A549 (cell line): ENCODE measurements at regions not wholly inside any gene's neighbourhood (a gene's known extent, or its start where the extent isn't known, plus 50 kb on each side); places are given as distances from the start of the nearest gene placed in this dataset.
"Not testable (repeated sequence)": the region's sequence is repeated elsewhere in the genome, so short reads cannot be mapped to it uniquely, and the experiment has no call there.

Source experiments
- ATAC-seq, 2 experiments: fragments of 200-7000 bp in 1 of 2; fragments of >200 bp in 1 of 2; cut with Nextera tagmentation in 1 of 2; cut with Tn5 transposase in 1 of 2; 3 replicates each; pipeline versions ENCODE4 v1.8.0 to v1.9.1; 2018 to 2020; ENCODE audit warnings: mild to moderate bottlenecking in 1 of 2, moderate library complexity in 1 of 2
- CTCF ChIA-PET: fragments of 300-600 bp; sonication (Branson Sonifier 250); formaldehyde crosslinking; extraction: SDS; loops from one replicate; lab custom pipeline; 2021; ENCODE audit warnings: antibody characterized with exemption, inconsistent platforms; lab: Yijun Ruan, JAX
- POLR2A ChIA-PET: fragments of 350-600 bp; formaldehyde crosslinking; extraction: SDS; loops from one replicate; lab custom pipeline; 2021; ENCODE audit warnings: antibody characterized with exemption, inconsistent platforms; lab: Yijun Ruan, JAX
- DNase-seq, 2 experiments: peaks; one replicate each; pipeline versions ENCODE4 v3.0.0 to v3.0.0-alpha.2; 2011 to 2016; ENCODE audit warnings: low read depth in 1 of 2, low spot score in 1 of 2
- FAIRE-seq: peaks from 2 replicates; lab custom pipeline; 2011; peaks lifted over from hg19 to GRCh38; lab: Jason Lieb, UNC
- H3K27ac ChIP-seq, 2 experiments: fragments of >200 bp; sonication (Bioruptor Twin); formaldehyde crosslinking; 3 replicates each; pipeline ENCODE4 v1.5.1; 2016 to 2017
- H3K4me1 ChIP-seq: fragments of >200 bp; sonication (Bioruptor Twin); formaldehyde crosslinking; 3 replicates; pipeline ENCODE4 v1.6.1; 2016
- H3K4me2 ChIP-seq: fragments of >200 bp; sonication (Bioruptor Twin); formaldehyde crosslinking; 3 replicates; pipeline ENCODE4 v1.6.1; 2016
- H3K4me3 ChIP-seq: fragments of >200 bp; sonication (Bioruptor Twin); formaldehyde crosslinking; 3 replicates; pipeline ENCODE4 v1.5.1; 2016
- H3K9me3 ChIP-seq: fragments of >200 bp; sonication (Bioruptor Twin); formaldehyde crosslinking; 3 replicates; pipeline ENCODE4 v1.6.1; 2016
- CEBPB ChIP-seq, 2 experiments: fragments of >200 bp in 1 of 2; sonication (Bioruptor Twin) in 1 of 2; formaldehyde crosslinking in 1 of 2; IDR thresholded peaks; 2 replicates each; pipeline ENCODE4 v1.6.1; 2012 to 2016
- FOSB ChIP-seq: fragments of 250-450 bp; sonication (Bioruptor Pico); IDR thresholded peaks from 2 replicates; pipeline ENCODE4 v1.5.0; 2020; ENCODE audit warnings: mild to moderate bottlenecking, moderate library complexity
- GATA3 ChIP-seq: IDR thresholded peaks from 2 replicates; pipeline ENCODE4 v1.6.1; 2012; ENCODE audit warnings: borderline replicate concordance
- HOXA7 ChIP-seq: fragments of 250-450 bp; sonication (Bioruptor Pico); IDR thresholded peaks from 2 replicates; pipeline ENCODE4 v1.5.0; 2020; ENCODE audit warnings: mild to moderate bottlenecking, moderate library complexity
- KDM1A ChIP-seq: fragments of 200-600 bp; sonication (generic); IDR thresholded peaks from 2 replicates; pipeline ENCODE4 v1.6.1; 2016; ENCODE audit warnings: low read depth, mild to moderate bottlenecking
- MAZ ChIP-seq: fragments of 150-350 bp; IDR thresholded peaks from 2 replicates; pipeline ENCODE4 v1.6.1; 2014; ENCODE audit warnings: antibody characterized with exemption, low read depth, low read length, borderline replicate concordance
- MYC ChIP-seq: IDR thresholded peaks from 2 replicates; pipeline ENCODE4 v1.6.1; 2012; ENCODE audit warnings: mild to moderate bottlenecking, inconsistent platforms, low read length, improper control_type of control experiment, borderline replicate concordance
- NFE2L2 ChIP-seq: fragments of 150-350 bp; conservative IDR thresholded peaks from 2 replicates; pipeline ENCODE4 v1.6.1; 2014; ENCODE audit warnings: low read length
- POLR2A ChIP-seq: IDR thresholded peaks from 2 replicates; pipeline ENCODE4 v1.6.1; 2012; ENCODE audit warnings: mild to moderate bottlenecking, low read length
- RAD21 ChIP-seq, 2 experiments: fragments of >200 bp in 1 of 2; sonication (Bioruptor Twin) in 1 of 2; formaldehyde crosslinking in 1 of 2; IDR thresholded peaks in 1 of 2; conservative IDR thresholded peaks in 1 of 2; 2 replicates in 1 of 2; 3 replicates in 1 of 2; pipeline ENCODE4 v1.6.1; 2012 to 2018; ENCODE audit warnings: inconsistent platforms in 1 of 2
- RCOR1 ChIP-seq: fragments of 150-350 bp; IDR thresholded peaks from 2 replicates; pipeline ENCODE4 v1.6.1; 2014; ENCODE audit warnings: antibody characterized with exemption, low read length, low read depth
- RFX5 ChIP-seq: fragments of 450-650 bp; IDR thresholded peaks from 2 replicates; pipeline ENCODE4 v1.7.1; 2014; ENCODE audit warnings: antibody characterized with exemption, mild to moderate bottlenecking, moderate library complexity
- ZFP36 ChIP-seq: fragments of 450-650 bp; IDR thresholded peaks from 2 replicates; pipeline ENCODE4 v1.6.1; 2014; ENCODE audit warnings: borderline replicate concordance; ENCODE audit not compliant: partially characterized antibody
- ZNF302 ChIP-seq: fragments of 250-450 bp; sonication (Bioruptor Pico); IDR thresholded peaks from 2 replicates; pipeline ENCODE4 v1.9.0; 2021; ENCODE audit warnings: inconsistent platforms, mild to moderate bottlenecking, moderate library complexity
- whole genome bisulfite sequencing: methylation state at CpG from one replicate; pipeline ENCODE4 v1.1.6; 2017; ENCODE audit errors: missing lambda C conversion rate; 5-methylcytosine and 5-hydroxymethylcytosine counted together
- TF ChIP-seq, protein P1 (sequence below): fragments of >200 bp; sonication (Bioruptor Twin); formaldehyde crosslinking; IDR thresholded peaks from 2 replicates; pipeline ENCODE4 v1.6.1; 2016
- TF ChIP-seq, protein P2 (sequence below): fragments of 200-600 bp; sonication (generic); IDR thresholded peaks from 2 replicates; pipeline ENCODE4 v1.6.1; 2016; ENCODE audit warnings: antibody characterized with exemption, mild to moderate bottlenecking, moderate library complexity
- TF ChIP-seq, protein P3 (sequence below): IDR thresholded peaks from 2 replicates; pipeline ENCODE4 v1.6.1; 2012; ENCODE audit warnings: low read depth, borderline replicate concordance
- TF ChIP-seq, protein P4 (sequence below): fragments of 450-650 bp; IDR thresholded peaks from 2 replicates; pipeline ENCODE4 v1.6.1; 2014; ENCODE audit warnings: antibody characterized with exemption

DNA sequence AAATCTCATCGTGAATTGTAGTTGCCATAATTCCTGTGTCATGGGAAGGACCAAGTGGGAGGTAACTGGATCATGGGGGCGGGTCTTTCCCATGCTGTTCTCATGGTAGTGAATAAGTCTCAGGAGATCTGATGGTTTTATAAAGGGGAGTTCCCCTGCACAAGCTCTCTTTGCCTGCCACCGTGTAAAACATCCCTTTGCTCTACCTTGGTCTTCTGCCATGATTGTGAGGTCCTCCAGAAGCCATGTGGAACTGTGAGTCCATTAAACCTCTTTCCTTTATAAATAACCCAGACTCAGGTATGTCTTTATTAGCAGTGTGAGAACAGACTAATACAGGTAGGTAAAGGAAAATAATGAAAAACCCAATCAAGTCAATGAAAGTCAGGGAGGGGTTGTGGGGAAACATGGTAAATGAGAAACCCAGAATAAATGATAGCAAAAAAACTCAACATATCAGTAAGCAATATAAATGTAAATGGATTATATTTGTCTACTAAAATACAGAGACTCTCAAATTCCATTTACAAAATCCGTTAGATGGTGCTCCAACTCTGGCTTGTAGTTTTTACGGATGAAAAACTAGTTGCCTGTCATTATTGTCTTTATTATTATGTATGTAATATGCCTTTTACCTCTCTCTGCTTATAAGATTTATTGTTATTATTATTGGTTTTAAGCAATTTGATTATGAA lies 98.9 kb upstream of the NDUFV2 start:
- POLR2A ChIA-PET = no interaction called here
- TF ChIP-seq FOSB (CRISPR knock-in tag) (no peak), POLR2A (no peak), MYC (no peak), HOXA7 (CRISPR knock-in tag) (no peak), MAZ (no peak), KDM1A (no peak)
- TF ChIP-seq, protein P1, sequence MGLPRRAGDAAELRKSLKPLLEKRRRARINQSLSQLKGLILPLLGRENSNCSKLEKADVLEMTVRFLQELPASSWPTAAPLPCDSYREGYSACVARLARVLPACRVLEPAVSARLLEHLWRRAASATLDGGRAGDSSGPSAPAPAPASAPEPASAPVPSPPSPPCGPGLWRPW = no peak
- TF ChIP-seq, protein P2, sequence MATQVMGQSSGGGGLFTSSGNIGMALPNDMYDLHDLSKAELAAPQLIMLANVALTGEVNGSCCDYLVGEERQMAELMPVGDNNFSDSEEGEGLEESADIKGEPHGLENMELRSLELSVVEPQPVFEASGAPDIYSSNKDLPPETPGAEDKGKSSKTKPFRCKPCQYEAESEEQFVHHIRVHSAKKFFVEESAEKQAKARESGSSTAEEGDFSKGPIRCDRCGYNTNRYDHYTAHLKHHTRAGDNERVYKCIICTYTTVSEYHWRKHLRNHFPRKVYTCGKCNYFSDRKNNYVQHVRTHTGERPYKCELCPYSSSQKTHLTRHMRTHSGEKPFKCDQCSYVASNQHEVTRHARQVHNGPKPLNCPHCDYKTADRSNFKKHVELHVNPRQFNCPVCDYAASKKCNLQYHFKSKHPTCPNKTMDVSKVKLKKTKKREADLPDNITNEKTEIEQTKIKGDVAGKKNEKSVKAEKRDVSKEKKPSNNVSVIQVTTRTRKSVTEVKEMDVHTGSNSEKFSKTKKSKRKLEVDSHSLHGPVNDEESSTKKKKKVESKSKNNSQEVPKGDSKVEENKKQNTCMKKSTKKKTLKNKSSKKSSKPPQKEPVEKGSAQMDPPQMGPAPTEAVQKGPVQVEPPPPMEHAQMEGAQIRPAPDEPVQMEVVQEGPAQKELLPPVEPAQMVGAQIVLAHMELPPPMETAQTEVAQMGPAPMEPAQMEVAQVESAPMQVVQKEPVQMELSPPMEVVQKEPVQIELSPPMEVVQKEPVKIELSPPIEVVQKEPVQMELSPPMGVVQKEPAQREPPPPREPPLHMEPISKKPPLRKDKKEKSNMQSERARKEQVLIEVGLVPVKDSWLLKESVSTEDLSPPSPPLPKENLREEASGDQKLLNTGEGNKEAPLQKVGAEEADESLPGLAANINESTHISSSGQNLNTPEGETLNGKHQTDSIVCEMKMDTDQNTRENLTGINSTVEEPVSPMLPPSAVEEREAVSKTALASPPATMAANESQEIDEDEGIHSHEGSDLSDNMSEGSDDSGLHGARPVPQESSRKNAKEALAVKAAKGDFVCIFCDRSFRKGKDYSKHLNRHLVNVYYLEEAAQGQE = no peak
- TF ChIP-seq, all 56 proteins: peak for 0
- 75% methylated on average over 5 of the region's 5 CpGs for WGBS
- no peak for FAIRE-seq
- DNase-seq = no peak
- ATAC-seq = no peak
- Histone ChIP-seq H3K4me2 (no peak overlapping the region), H3K4me1 (peaks cover 15% of the 10 kb centered on the region), H3K4me3 (no peak overlapping the region), H3K9me3 (no peaks in the 10 kb centered on the region; the same call in 2 of the 3 replicates), H3K27ac (no peak overlapping the region)
- CTCF ChIA-PET = no interaction called here

DNA sequence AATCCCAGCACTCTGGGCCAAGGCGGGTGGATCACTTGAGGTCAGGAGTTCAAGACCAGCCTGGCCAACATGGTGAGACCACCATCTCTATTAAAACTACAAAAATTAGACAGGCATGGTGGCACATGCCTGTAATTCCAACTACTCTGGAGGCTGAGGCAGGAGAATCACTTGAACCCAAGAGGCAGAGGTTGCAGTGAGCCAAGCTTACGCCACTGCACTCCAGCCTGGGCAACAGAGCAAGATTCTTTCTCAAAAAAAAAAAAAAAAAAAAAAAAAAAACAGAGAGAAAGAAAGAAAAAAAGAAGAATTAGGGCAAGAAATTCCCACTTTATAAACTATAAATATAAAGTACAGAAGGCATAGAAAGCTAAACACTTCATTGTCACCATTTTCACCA lies 98.2 kb upstream of the NDUFV2 start:
- H3K4me2 ChIP-seq, FAIRE-seq, POLR2A ChIA-PET, H3K4me3 ChIP-seq, DNase-seq, H3K4me1 ChIP-seq, H3K27ac ChIP-seq, ATAC-seq, CTCF ChIA-PET, H3K9me3 ChIP-seq: not testable (repeated sequence)
- 85% methylated on average over 2 of the region's 2 CpGs for WGBS

DNA sequence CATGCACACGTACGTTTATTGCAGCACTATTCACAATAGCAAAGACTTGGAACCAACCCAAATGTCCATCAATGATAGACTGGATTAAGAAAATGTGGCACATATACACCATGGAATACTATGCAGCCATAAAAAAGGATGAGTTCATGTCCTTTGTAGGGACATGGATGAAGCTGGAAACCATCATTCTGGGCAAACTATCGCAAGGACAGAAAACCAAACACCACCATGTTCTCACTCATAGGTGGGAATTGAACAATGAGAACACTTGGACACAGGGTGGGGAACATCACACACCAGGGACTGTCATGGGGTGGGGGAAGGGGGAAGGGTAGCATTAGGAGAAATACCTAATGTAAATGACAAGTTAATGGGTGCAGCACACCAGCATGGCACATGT lies 94.8 kb upstream of the NDUFV2 start:
- H3K4me1 ChIP-seq, DNase-seq, H3K9me3 ChIP-seq, POLR2A ChIA-PET, H3K4me2 ChIP-seq, ATAC-seq, H3K4me3 ChIP-seq, FAIRE-seq, H3K27ac ChIP-seq, CTCF ChIA-PET: not testable (repeated sequence)
- 70% methylated on average over 3 of the region's 3 CpGs for WGBS

DNA sequence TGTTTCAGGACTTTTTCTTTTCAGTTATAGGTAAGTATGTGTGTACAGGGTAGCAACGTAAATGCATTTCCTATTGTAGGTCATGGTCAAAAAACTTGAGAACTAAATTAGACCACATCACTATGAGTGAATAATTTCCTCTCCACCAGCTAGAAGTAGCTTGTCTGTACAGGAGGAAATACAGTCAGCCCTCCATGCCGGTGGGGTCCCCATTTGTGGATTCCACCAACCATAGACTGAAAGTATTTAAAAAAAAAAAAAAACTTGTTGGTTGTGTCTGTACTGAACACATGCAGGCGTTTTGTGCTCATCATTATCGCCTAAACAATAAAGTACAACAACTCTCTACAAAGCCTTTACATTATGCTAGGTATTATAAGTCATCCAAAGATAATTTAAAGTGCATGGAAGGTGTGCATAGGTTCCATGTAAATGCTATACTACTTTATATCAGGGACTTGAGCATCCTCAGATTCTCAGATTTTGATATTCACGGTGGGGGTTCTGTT lies 94.2 kb upstream of the NDUFV2 start:
- no peak overlapping the region for H3K27ac ChIP-seq
- ATAC-seq (no peak), DNase-seq (no peak), FAIRE-seq (no peak)
- ChIA-PET POLR2A (no interaction called here), CTCF (interaction anchor here (0.7 kb wide), 1 partner anchor 1088 kb away, joined by 4 read pairs; no protein-coding TSS in a partner anchor)
- H3K4me3 ChIP-seq = no peak overlapping the region
- H3K4me2 ChIP-seq = no peak overlapping the region
- no peak for TF ChIP-seq RFX5
- TF ChIP-seq, protein P1 = no peak
- no peak for TF ChIP-seq CEBPB (IDR thresholded peaks at IDR 0.05)
- no peak for TF ChIP-seq ZNF302 (CRISPR knock-in tag)
- TF ChIP-seq RCOR1 = no peak
- TF ChIP-seq, protein P3, sequence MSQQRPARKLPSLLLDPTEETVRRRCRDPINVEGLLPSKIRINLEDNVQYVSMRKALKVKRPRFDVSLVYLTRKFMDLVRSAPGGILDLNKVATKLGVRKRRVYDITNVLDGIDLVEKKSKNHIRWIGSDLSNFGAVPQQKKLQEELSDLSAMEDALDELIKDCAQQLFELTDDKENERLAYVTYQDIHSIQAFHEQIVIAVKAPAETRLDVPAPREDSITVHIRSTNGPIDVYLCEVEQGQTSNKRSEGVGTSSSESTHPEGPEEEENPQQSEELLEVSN = no peak
- no peak for TF ChIP-seq GATA3
- TF ChIP-seq NFE2L2 = no peak
- TF ChIP-seq, protein P4, sequence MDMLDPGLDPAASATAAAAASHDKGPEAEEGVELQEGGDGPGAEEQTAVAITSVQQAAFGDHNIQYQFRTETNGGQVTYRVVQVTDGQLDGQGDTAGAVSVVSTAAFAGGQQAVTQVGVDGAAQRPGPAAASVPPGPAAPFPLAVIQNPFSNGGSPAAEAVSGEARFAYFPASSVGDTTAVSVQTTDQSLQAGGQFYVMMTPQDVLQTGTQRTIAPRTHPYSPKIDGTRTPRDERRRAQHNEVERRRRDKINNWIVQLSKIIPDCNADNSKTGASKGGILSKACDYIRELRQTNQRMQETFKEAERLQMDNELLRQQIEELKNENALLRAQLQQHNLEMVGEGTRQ = no peak
- TF ChIP-seq RAD21 (conservative IDR thresholded peaks at IDR 0.05 in 1 of 2, IDR thresholded peaks at IDR 0.05 in 1 of 2) = no peak
- no peak for TF ChIP-seq ZFP36
- no peaks in the 10 kb centered on the region; the same call in 2 of the 3 replicates for H3K9me3 ChIP-seq
- H3K4me1 ChIP-seq = peaks cover 7% of the 10 kb centered on the region; the same call in 2 of the 3 replicates
- WGBS = 91% methylated on average over 5 of the region's 5 CpGs
